ENCODE measurements at regions not wholly inside any gene's neighbourhood (a gene's known extent, or its start where the extent isn't known, plus 50 kb on each side); places are given as distances from the start of the nearest gene placed in this dataset.

DNA sequence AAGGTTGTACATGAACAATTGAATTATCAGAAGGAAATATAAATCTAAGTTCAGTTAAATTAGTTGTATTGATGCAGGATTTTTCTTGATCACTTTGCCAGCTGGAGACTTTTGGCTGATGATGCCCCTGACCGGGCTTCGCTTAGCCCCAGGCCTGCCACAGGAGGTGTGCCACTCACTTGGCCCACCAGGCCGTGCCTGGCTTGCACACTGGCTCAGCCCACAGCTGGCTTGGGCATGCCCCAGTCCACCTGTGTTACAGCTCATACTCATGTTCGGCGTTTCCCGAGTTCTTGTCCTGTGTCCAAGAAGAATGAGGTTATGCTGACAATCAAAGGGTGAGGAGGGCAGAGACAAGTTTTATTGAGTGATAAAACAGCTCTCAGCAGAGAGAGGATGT lies 773.9 kb upstream of the FANCL start:
- no peak for DNase-seq (ENCODE audit: low read depth in 2 of 2)

DNA sequence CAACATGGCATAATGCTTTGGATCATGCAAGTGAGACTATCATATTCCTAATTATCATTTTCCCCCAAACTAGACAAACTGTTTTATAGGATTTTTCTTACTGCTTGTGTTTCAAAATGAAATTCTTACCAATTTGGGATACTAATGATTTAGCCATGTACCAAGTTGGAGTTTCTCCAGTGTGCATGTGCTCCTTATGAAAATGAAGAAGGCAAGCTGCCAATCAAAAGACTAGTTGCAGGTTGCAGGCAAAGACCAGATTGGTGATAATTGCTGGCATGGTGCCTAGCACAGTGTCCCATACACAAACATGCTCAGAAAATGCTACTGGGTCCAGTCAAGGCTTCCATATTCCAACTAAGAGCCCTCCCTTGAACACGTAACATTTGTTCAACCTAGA lies 771.8 kb upstream of the FANCL start:
- no peak for DNase-seq (ENCODE audit: low read depth in 2 of 2)

DNA sequence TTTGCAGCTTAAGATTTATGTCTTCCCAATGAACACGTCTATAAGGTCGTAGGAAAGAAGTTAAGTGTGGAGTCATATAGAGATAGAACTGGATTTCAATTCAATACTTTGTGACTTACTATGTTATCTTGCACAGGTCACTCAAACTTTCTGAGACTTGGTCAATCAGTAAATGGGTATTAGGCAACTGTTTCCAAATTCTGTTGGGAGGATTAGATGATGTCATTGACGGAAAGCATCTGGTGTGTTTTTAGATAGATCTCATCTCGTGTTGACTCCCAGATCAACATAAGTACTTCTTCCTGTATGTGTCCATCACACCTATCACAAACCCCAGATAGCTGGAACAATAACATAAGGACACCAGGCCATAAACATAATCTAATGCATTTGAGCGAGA lies 771.1 kb upstream of the FANCL start:
- DNase-seq (ENCODE audit: low read depth in 2 of 2): no peak

DNA sequence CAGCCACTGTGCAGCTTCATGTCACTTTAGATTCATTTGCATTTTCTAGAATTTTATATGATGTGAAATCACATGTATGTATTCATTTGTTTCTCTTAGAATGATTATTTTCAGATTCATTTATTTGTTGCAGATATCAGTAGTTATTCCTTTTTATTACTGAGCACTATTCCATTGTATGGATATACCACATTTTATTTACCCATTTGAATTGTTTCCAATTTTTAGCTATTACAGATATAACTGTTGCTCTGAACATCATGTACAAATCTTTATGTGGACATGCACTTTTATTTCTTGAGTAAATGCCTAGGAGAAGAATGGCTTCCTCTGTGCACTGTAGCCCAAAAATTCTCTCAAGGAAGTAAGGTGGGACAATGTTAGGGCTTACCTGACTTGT lies 767.8 kb upstream of the FANCL start:
- no peak for DNase-seq (ENCODE audit: low read depth in 2 of 2)

DNA sequence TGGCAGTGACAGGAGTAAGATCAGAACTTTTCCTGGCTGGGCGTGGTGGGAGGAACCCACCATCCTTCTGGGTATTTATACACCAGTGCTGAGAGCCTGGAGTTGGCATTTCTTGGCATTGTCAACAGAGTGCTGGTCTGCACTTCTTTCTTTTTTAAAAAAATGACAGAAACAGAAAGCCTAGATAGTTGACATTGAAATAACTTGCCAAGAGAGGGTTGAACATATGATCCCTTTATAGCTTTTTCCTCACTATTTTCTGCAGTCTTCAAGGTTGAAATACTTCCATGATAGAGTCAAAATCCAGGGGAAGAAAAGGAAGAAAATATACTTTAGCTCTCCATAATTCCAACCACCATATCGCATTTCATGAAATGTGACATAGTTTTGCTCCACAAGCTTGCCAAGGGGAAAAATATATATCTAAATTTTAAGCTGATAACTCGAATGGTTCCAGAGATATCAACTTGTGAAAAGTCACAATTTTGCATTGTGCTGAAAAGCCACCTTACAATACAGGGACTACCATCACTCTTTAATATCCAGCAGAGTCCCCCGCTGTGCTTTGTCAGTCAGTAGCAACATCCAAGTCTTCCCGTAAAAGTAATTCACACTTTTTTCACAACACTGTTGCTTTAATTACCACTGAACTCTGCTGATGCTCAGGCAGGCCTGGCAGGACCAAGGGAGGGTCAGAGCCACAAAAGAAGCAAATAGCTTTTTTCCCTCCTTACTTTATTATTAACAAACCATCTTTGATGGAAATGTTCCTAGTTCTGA lies 764.9 kb upstream of the FANCL start:
- no peak for DNase-seq (ENCODE audit: low read depth in 2 of 2)

DNA sequence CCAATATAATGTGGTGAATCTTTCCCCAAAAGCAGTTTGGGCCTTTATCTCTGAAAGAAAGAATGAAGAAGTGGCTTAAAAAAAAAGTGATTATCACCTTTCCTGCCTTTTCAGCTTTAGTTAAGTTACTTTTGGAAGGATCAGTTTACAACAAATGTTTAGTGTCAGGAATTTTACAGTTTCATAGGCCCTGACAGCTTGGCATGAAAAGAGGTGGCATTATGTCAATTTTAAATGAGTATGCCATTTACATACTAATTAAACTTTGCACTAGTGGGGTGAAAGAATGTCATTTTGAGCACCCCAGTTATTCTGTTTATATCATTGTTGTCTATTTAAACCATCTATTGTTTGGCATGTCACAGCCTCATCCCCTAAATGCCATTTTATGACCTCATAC lies 763.5 kb upstream of the FANCL start:
- DNase-seq (ENCODE audit: low read depth in 2 of 2): no peak

DNA sequence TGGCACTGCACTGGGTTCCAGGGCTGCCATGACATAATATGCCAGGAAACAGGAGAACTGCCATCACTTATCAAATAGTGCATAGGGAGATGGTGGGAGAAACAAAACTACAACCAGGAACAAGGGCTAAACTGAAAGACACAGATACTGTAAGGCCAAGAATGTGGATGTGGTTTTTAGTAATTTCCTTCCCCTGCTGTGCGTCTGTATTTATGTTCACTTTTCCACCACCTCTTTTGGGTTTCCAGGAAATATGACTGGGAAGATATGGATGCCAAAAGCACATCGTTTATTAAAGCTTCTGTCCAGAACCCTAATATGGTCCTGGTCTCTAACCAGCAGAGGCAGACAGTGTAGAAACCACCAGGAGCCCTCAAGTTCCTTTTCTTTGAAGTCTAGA lies 759.7 kb upstream of the FANCL start:
- no peak for DNase-seq (ENCODE audit: low read depth in 2 of 2)

DNA sequence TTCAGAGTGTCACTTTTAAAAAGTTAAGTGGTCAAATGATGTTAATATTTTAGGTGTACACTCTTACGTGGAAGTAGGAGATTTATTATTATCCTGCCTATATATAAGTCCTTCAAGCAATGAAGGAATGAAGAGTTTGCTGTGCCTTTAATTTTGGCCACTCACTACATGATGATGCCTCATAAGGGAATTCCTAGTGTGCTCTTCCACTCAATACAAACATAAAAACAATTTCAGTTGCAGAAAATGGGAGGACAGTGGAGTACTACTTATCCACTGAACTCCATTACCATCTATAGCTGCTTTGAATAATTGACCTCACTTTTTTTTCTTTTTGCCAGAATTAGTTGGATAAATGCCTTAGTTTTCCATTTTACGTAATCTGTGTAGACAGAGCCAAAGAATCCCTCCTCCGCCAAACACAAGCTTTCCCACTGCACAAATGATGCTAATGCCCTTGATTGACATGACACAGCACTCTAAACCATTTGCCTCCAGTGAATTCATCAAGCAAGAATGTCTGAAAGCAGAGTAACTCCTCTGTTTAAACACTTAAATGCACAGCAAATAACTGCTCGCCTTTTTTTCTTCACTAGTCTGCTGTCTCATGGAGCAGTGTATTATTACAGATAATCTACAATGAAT lies 751.1 kb upstream of the FANCL start:
- no peak for DNase-seq (ENCODE audit: low read depth in 2 of 2)

DNA sequence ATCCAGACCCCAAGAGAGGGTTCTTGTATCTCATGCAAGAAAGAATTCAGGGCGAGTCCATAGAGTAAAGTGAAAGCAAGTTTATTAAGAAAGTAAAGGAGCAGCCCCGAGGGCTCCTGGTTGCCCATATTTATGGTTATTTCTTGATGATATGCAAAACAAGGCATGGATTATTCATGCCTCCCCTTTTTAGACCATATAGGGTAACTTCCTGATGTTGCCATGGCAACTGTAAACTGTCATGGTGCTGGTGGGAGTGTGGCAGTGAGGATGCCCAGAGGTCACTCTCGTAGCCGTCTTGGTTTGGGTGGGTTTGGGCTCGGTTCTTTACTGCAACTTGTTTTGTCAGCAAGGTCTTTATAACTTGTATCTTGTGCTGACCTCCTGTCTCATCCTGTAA lies 750.2 kb upstream of the FANCL start:
- no peak for DNase-seq (ENCODE audit: low read depth in 2 of 2)

DNA sequence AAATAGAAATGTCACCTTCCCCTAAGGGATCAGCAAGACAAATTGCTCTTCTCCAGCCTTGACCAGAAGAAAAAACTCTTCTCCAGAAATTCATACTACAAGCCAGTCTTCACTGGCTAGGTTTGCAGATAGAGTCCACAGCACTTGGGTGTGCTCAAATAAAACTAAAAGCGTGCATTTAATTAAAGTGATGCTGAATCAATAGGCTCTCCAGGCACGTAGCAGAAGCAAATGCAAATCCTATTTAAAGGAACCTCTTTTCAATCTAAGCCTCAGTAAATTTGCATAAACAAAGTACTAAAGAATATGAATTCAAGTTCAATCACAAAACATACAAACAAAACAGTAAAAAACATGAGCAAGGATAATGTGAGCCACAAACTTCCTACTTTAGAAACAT lies 744.4 kb upstream of the FANCL start:
- no peak for DNase-seq (ENCODE audit: low read depth in 2 of 2)

DNA sequence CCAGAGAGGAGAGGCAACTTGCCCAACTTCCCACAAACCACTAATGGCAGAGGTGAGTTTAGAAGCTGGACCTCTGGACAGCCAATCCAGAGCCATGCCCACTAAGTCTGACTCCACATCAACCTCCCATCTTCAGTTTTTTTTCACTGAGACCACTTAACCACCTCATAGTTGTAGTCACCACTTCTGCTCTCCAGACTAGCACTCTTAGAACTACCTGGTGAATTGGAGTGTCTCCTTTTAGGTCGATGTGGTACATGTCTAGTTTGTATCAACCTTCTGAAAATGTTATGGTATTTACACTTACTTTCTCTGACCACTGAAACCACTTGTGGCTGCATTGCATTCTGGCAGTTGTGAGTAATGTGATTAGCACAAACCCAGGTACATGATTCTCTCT lies 743.6 kb upstream of the FANCL start:
- no peak for DNase-seq (ENCODE audit: low read depth in 2 of 2)

DNA sequence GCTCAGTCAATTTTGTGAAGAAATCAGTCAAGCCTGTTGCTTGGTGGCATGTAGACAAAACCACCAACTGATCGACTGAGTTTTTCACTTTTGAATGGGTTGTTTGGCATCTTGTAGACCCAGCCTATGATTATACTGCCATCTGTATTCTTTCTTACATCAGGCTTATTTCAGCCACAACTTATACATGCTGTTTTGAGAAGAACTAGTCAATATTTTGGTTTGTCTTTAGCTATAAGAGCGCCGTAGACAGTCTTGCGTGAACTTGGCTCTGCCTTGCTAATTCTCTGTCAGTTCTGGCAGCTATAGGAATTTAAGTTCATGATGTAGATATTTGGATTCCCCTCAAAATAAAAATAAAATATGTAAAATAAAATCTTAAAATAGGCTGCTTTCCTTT lies 742.0 kb upstream of the FANCL start:
- DNase-seq (ENCODE audit: low read depth in 2 of 2): no peak

DNA sequence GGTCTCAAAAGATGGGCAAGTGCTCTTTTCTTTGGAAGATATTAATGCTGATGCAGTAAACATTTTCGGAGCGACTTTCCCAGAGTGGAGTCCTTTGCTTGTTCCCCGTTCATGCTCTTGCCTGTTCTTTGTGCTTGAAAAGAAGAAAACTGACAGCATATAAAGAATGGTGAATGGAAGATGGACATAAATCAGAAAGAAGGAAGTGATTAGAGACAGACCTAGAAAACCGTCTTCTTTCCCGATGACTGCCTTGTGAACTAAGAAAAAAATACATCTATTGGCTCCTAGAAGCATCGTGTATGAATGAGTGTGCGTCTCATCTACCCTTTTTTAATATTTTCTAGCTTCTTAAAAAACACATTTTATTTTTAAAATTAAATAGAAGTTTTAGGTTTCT lies 740.1 kb upstream of the FANCL start:
- DNase-seq (ENCODE audit: low read depth in 2 of 2): no peak

DNA sequence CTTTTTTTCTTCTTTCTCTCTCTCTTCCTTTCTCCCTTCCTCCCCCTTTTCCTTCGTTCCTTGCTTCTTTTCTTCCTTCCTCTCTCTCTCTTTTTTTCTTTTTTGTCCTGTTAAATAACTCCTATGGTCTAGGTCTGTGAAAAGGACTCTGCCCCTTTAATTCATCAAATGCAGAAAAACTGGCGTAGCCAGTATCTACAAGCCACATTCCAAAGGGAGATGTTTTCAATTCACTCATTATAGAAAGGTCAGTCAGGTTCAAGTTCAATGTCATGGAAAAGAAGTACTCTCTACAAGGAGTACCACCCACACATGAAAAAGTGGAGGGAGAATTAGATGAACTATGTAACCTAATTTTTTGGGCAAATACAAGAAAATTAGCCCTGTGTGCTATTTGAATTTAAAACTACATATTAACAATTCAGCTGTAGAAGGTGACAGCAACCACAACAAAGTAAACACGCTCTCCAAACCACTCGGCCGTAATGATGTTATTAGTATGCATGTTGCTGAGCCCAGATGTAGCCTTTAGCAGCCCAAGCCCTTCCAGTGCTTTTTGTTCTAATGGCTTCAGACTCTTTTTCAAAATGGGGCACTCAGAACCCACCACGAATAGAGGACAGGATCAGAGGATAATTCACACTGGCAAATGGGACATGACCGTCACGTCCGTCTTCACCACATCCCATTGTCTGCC lies 735.4 kb upstream of the FANCL start:
- no peak for DNase-seq (ENCODE audit: low read depth in 2 of 2)

DNA sequence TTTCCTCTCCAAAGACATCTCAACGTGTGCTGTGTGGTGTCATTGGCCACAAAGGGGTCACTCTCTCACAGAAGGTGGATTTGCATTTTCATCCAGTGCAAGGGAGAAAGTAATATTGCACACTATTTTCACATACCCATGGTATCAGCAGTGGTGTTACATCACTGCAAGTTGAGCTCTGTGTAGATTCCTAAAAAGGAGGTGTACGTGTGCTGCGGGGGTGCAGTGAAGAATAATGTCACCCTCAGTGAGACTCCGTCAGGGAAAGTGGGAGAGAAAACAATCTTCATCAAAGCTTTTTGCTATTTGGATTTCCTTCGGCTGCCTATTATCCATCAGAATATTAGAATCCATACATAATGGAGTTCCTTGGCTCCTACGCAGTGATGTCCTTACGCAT lies 733.8 kb upstream of the FANCL start:
- DNase-seq (ENCODE audit: low read depth in 2 of 2): no peak

DNA sequence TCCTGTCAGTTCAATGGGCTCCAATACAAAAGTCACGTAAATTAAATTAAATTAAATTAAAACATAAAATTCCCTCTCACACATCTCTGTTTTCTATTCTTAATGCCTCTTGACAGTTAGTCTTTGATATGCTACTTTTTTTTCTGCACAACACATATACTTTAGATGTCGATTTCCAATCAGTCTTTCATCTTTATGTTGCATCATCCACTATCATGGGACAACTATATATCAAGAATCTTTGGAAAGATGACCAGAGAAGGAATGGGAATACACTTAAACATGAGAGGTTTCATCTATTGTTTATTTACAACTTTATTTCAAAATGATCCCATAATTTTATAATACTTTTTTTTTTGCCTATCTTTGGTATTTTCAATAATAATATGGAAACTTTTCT lies 733.3 kb upstream of the FANCL start:
- DNase-seq (ENCODE audit: low read depth in 2 of 2): no peak

DNA sequence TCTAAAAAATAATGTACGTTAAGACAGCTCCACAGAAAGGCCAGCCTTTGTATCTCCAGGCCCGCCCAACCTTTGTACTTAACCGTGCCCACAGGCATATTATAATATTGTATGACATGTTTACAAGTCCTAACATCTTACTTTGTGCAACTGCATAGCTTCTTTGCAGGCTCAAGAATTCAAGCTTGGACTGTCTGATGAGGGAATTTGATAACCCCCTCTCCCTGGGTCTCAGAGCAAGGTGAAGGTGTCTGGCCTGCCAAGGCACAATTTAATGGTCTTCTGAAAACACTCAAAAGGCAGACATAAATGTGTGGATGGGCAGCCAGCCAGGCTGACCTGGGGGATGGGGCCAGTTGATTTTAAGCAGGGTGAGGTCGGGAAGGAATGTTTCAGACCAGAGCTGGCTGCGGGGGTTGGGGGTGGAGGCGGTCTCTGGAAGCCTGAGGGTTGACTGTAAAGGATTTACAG lies 732.7 kb upstream of the FANCL start:
- DNase-seq (ENCODE audit: low read depth in 2 of 2): no peak

DNA sequence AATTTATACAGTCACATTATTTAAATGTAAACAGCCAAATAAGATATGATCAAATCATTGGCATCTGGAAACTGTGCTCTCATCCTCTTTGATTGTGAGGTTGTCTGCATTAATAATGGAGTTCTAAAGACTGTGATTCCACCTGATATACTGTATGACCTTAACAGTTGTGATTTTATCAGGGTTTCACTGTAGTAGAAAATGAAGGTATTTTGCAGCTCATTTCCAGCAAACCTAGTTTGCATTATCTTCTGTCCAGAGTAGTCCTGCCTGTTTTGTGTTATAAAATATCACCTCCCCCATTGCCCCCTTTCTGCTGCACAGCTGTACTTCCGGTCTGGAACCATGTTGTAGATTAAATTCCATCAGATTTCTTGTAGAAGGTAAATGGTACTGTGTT lies 731.6 kb upstream of the FANCL start:
- no peak for DNase-seq (ENCODE audit: low read depth in 2 of 2)

DNA sequence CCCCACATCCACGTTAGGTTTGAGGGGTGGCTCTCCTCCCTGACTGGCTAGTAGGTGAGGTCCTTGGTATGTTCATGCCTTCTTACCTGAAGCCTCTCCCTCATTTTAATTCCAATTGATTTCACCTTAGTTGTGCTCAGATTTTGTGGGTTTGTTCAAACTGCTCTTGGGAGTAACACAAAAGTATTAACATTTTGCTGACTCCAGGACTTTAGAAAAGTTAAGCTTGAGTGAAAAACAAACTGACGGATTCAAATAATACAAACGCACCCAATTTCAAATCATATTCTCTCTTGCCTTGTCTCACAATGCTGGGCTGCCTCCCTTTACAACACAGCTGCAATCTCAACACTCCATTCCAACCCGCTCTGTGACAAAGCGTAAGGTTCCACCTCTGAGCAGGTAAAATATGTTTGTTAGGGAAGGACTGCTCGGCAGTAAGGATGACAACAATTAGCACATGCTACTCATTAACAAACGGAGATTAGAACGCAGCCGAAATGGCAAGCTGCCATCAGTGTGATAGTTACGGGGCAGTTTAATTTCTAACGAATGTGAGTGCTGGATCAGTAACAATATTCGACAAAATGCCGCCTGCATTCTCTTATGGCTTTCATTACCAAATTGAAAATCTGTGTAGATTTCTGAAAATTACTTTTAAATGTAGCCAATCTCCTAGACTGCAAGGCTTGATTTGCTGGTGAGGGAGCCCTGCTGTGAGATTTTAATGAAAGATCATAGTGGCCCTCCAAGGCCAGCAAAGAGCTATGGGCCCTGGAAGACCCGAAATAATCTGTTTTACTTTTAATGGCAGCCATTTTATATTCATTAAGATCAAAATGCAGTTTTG lies 730.6 kb upstream of the FANCL start:
- no peak for DNase-seq (ENCODE audit: low read depth in 2 of 2)

DNA sequence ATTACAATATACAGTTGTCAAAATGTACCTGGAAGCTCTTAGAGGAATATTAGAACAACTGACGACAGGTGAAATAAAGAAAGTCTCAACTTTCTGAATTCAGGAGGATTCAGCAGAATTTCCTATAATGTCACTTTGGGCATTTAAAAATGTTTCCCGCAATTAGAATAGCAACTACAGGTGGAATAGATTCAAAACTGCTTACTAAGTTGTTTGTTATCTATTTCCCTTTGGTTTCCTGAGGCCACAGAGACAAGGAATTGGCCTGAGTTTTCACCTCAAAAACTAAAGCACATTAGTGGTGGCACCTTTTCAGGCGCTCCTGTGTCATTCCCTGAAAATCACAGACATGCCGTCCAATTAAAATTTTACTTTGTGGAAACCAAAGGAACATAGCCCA lies 729.2 kb upstream of the FANCL start:
- no peak for DNase-seq (ENCODE audit: low read depth in 2 of 2)

DNA sequence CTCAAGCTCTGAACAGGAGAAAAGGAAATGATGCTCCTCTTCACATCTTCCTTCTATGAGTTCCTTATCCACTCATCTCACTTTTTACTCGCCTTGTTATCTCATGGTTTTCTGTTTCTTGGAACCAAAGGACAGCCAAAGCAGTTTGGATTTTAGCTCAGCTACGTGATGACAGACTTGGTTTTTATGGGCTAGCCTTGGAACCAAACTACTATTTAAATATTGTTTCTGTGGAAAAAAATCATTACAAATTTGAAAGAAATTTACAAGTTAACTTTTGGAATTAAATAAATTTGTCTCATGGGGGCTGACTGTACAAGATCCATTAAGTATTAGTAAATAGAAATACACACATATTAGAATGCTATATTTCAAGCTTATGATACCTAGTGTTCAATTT lies 727.8 kb upstream of the FANCL start:
- DNase-seq (ENCODE audit: low read depth in 2 of 2): no peak

DNA sequence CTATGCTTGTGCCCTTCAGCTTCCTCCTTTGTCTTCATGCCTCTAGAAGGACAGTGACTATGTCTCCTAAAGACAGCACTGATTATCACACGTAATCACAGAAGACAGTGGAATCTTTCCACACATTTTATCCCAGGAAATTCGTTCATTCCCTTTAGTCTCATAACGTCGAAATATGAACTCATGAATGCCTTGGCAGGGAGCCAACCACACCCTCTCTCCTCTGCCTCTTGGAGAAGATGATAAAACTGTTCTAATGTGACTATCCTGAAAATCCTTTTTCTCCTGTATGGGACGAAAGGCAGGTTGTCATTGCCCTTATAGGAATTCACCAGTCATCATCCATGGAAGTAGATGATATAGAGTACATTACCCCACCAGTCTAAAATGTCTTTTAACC lies 726.6 kb upstream of the FANCL start:
- no peak for DNase-seq (ENCODE audit: low read depth in 2 of 2)

Data from stimulated activated CD8-positive, alpha-beta memory T cell treated with anti-CD3 and anti-CD28 coated beads, Interleukin-15, amount 100 ng/mL, for 4 hours (primary cell).